Mononuclear cell (primary cell): ENCODE measurements at regions not wholly inside any gene's neighbourhood (a gene's known extent, or its start where the extent isn't known, plus 50 kb on each side); places are given as distances from the start of the nearest gene placed in this dataset.

ENCODE experiments used
- H3K27me3 ChIP-seq: 2 replicates; pipeline ENCODE4 v1.6.0; 2011; ENCODE audit warnings: low read length, control low read depth; ENCODE audit not compliant: insufficient read depth
- H3K4me1 ChIP-seq: 2 replicates; pipeline ENCODE4 v1.5.1; 2011; ENCODE audit warnings: mild to moderate bottlenecking, low read length, control low read depth; ENCODE audit not compliant: insufficient read depth
- H3K4me3 ChIP-seq: 2 replicates; pipeline ENCODE4 v1.5.1; 2011; ENCODE audit warnings: mild to moderate bottlenecking, low read length, moderate library complexity
- H3K9me3 ChIP-seq: 2 replicates; pipeline ENCODE4 v1.5.1; 2011; ENCODE audit warnings: low read depth, mild to moderate bottlenecking, control low read depth, low read length

- Histone ChIP-seq H3K27me3 (no peaks in the 10 kb centered on the region), H3K4me3 (no peak overlapping the region), H3K4me1 (peaks cover 38% of the 10 kb centered on the region), H3K9me3 (no peaks in the 10 kb centered on the region)
Observed at GRCh38 chr12:123071099-123071800, 79.6 kb downstream of the PITPNM2 start.

GRCh38 chr12:123070267-123071081 lies 80.4 kb downstream of the PITPNM2 start:
- H3K4me1 ChIP-seq = peaks cover 40% of the 10 kb centered on the region
- H3K4me3 ChIP-seq = no peak overlapping the region
- no peaks in the 10 kb centered on the region for H3K9me3 ChIP-seq
- no peaks in the 10 kb centered on the region for H3K27me3 ChIP-seq

GRCh38 chr12:123069436-123070266 lies 81.2 kb downstream of the PITPNM2 start:
- H3K27me3 ChIP-seq = no peaks in the 10 kb centered on the region
- H3K4me3 ChIP-seq = no peak overlapping the region
- peaks cover 41% of the 10 kb centered on the region for H3K4me1 ChIP-seq
- no peaks in the 10 kb centered on the region for H3K9me3 ChIP-seq

GRCh38 chr12:123067654-123068053 lies 83.2 kb downstream of the PITPNM2 start:
- Histone ChIP-seq H3K27me3 (no peaks in the 10 kb centered on the region), H3K4me1 (peaks cover 47% of the 10 kb centered on the region), H3K9me3 (no peaks in the 10 kb centered on the region), H3K4me3 (no peak overlapping the region)

GRCh38 chr12:123066384-123066710 lies 84.5 kb downstream of the PITPNM2 start:
- no peaks in the 10 kb centered on the region for H3K9me3 ChIP-seq
- no peaks in the 10 kb centered on the region for H3K27me3 ChIP-seq
- no peak overlapping the region for H3K4me3 ChIP-seq
- peaks cover 58% of the 10 kb centered on the region for H3K4me1 ChIP-seq

GRCh38 chr12:123065676-123066383 lies 85.1 kb downstream of the PITPNM2 start:
- H3K4me1 ChIP-seq = peaks cover 58% of the 10 kb centered on the region
- no peaks in the 10 kb centered on the region for H3K9me3 ChIP-seq
- H3K27me3 ChIP-seq = no peaks in the 10 kb centered on the region
- H3K4me3 ChIP-seq = no peak overlapping the region

GRCh38 chr12:123064885-123065619 lies 84.6 kb downstream of the ARL6IP4 start:
- Histone ChIP-seq H3K9me3 (no peaks in the 10 kb centered on the region), H3K4me1 (peaks cover 53% of the 10 kb centered on the region), H3K4me3 (no peak overlapping the region), H3K27me3 (no peaks in the 10 kb centered on the region)

- no peaks in the 10 kb centered on the region for H3K9me3 ChIP-seq
- H3K4me1 ChIP-seq = peaks cover 53% of the 10 kb centered on the region
- no peaks in the 10 kb centered on the region for H3K27me3 ChIP-seq
- no peak overlapping the region for H3K4me3 ChIP-seq
Observed at GRCh38 chr12:123064366-123064765, 83.9 kb downstream of the ARL6IP4 start.

GRCh38 chr12:123063535-123063934 lies 83.1 kb downstream of the ARL6IP4 start:
- Histone ChIP-seq H3K27me3 (no peaks in the 10 kb centered on the region), H3K4me1 (peaks cover 53% of the 10 kb centered on the region), H3K9me3 (no peaks in the 10 kb centered on the region), H3K4me3 (no peak overlapping the region)

- Histone ChIP-seq H3K9me3 (no peaks in the 10 kb centered on the region), H3K4me1 (peaks cover 52% of the 10 kb centered on the region), H3K4me3 (no peak overlapping the region), H3K27me3 (no peaks in the 10 kb centered on the region)
Observed at GRCh38 chr12:123062681-123063486, 82.4 kb downstream of the ARL6IP4 start.

GRCh38 chr12:123061441-123062205 lies 81.1 kb downstream of the ARL6IP4 start:
- Histone ChIP-seq H3K4me1 (peaks cover 46% of the 10 kb centered on the region), H3K9me3 (no peaks in the 10 kb centered on the region), H3K4me3 (no peak overlapping the region), H3K27me3 (no peaks in the 10 kb centered on the region)

GRCh38 chr12:123059500-123059899 lies 79.0 kb downstream of the ARL6IP4 start:
- Histone ChIP-seq H3K4me3 (no peak overlapping the region), H3K27me3 (no peaks in the 10 kb centered on the region), H3K9me3 (no peaks in the 10 kb centered on the region), H3K4me1 (peaks cover 29% of the 10 kb centered on the region)

GRCh38 chr12:123058980-123059379 lies 78.5 kb downstream of the ARL6IP4 start:
- no peak overlapping the region for H3K4me3 ChIP-seq
- peaks cover 24% of the 10 kb centered on the region for H3K4me1 ChIP-seq
- H3K9me3 ChIP-seq = no peaks in the 10 kb centered on the region
- H3K27me3 ChIP-seq = no peaks in the 10 kb centered on the region
